ENCODE measurements at regions not wholly inside any gene's neighbourhood (a gene's known extent, or its start where the extent isn't known, plus 50 kb on each side); places are given as distances from the start of the nearest gene placed in this dataset.

DNA sequence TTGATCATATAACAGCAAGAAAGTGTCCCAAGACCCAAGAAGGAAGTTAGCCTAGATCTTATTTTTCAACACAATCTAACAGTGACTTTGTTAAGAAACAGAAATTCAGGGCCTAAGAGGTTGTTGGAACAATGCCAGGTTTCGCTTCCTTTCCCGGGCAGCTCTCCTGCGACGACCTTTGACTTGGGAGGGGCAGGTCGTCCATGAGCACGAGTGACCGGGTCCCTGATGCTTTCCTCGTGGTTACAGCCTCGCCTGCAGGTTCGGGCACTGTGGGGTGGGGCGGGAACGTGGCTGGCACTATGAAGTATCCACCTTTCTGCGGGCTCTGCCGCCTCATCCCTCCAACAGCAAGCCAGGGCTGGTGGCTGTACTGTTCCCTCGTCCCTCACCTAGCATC is 90.1 kb upstream of the RGMA start:
- H3K4me3 ChIP-seq (ENCODE audit: low read depth, low read length), result no peak overlapping the region
- DNase-seq (ENCODE audit: low read depth), result peak; percentile 1
- no peak for TF ChIP-seq CTCF (conservative IDR thresholded peaks at IDR 0.05; ENCODE audit: low read depth, low read length)

- no peak for TF ChIP-seq CTCF (conservative IDR thresholded peaks at IDR 0.05; ENCODE audit: low read depth, low read length)
- no peak for DNase-seq (ENCODE audit: low read depth)
- no peak overlapping the region for H3K4me3 ChIP-seq (ENCODE audit: low read depth, low read length)
Observed at GRCh38 chr15:93178371-93178770, 89.4 kb upstream of the RGMA start.

DNA sequence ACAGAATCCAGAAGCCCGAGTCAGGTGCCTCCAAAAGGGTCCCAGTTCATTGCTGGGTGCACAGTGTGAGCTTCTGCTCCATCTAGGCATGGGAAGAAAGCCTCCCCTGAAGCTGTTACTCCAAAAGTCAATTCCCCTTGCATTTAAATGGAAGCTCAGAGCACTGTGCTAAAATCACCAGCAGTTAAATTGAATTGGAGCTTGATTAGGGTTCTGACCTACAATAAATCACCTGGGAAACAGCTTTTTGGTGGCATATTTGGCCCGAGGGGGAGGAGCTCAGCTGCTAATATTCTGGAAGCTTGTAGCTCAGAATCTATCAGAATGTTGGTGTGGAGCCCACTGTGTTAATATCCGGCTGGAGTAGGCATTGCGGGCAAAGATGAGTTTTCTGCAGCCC is 87.1 kb upstream of the RGMA start:
- H3K4me3 ChIP-seq (ENCODE audit: low read depth, low read length), result no peak overlapping the region
- no peak for DNase-seq (ENCODE audit: low read depth)
- TF ChIP-seq CTCF (conservative IDR thresholded peaks at IDR 0.05; ENCODE audit: low read depth, low read length), result no peak

DNA sequence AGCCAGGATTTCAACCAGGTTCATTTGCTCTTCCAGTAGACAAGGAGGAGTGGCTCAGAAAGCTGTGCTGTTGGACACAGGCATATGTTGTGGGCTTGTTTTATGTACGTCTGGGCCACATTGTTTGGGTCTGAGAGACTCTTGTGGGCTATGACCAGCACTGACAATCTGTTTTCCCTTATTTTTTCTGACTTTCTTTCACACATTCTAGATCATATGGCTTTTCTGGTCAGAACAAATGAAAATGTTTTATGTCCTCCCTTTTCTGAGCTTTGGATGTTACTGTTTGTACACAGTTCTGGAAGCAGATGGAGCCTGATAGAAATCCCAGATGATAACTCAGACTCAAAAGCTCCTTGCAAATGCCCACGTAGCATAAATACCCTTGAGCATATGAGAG is 85.8 kb upstream of the RGMA start:
- no peak for TF ChIP-seq CTCF (conservative IDR thresholded peaks at IDR 0.05; ENCODE audit: low read depth, low read length)
- no peak overlapping the region for H3K4me3 ChIP-seq (ENCODE audit: low read depth, low read length)
- DNase-seq (ENCODE audit: low read depth), result no peak

GRCh38 chr15:93173369-93173768 is 84.4 kb upstream of the RGMA start:
- no peak for TF ChIP-seq CTCF (conservative IDR thresholded peaks at IDR 0.05; ENCODE audit: low read depth, low read length)
- peak; percentile 40 for DNase-seq (ENCODE audit: low read depth)
- H3K4me3 ChIP-seq (ENCODE audit: low read depth, low read length), result no peak overlapping the region

GRCh38 chr15:93171476-93171875 is 82.5 kb upstream of the RGMA start:
- no peak overlapping the region for H3K4me3 ChIP-seq (ENCODE audit: low read depth, low read length)
- no peak for DNase-seq (ENCODE audit: low read depth)
- no peak for TF ChIP-seq CTCF (conservative IDR thresholded peaks at IDR 0.05; ENCODE audit: low read depth, low read length)

- TF ChIP-seq CTCF (conservative IDR thresholded peaks at IDR 0.05; ENCODE audit: low read depth, low read length), result no peak
- DNase-seq (ENCODE audit: low read depth), result no peak
- no peak overlapping the region for H3K4me3 ChIP-seq (ENCODE audit: low read depth, low read length)
Observed at GRCh38 chr15:93170329-93170728, 81.3 kb upstream of the RGMA start.

Data from choroid plexus epithelial cell (primary cell).